Calu3 (cell line): ENCODE measurements at regions not wholly inside any gene's neighbourhood (a gene's known extent, or its start where the extent isn't known, plus 50 kb on each side); places are given as distances from the start of the nearest gene placed in this dataset.

Source experiments
- BruUV-seq: library from RNA; stranded (reverse); fragments of 400-500 nt; replicated peaks from 2 replicates; lab custom pipeline; 2021; lab: Mats Ljungman, UMichigan
- CTCF ChIA-PET: fragments of 300-600 bp; sonication (Branson Sonifier 250); formaldehyde crosslinking; loops from one replicate; lab custom pipeline; 2022; ENCODE audit warnings: antibody characterized with exemption; lab: Charles Lee
- DNase-seq: peaks from one replicate; pipeline ENCODE4 v3.0.0; 2022
- H3K27ac Mint-ChIP-seq: one replicate; pipeline ENCODE4 v1.8.0; 2022; ENCODE audit warnings: mixed read lengths; ENCODE audit not compliant: unreplicated experiment
- H3K27me3 Mint-ChIP-seq: one replicate; pipeline ENCODE4 v1.8.0; 2022; ENCODE audit warnings: mixed read lengths; ENCODE audit not compliant: unreplicated experiment
- H3K36me3 Mint-ChIP-seq: one replicate; pipeline ENCODE4 v1.8.0; 2022; ENCODE audit warnings: mild to moderate bottlenecking, moderate library complexity, mixed read lengths; ENCODE audit not compliant: insufficient read depth, unreplicated experiment
- H3K4me1 Mint-ChIP-seq: one replicate; pipeline ENCODE4 v1.8.0; 2022; ENCODE audit warnings: mild to moderate bottlenecking, low read depth, mixed read lengths; ENCODE audit not compliant: unreplicated experiment
- H3K4me3 Mint-ChIP-seq: one replicate; pipeline ENCODE4 v1.8.0; 2022; ENCODE audit warnings: mild to moderate bottlenecking, low read depth, moderate library complexity, mixed read lengths; ENCODE audit not compliant: unreplicated experiment
- H3K9me3 Mint-ChIP-seq: one replicate; pipeline ENCODE4 v1.8.0; 2022; ENCODE audit warnings: low read depth, mixed read lengths; ENCODE audit not compliant: unreplicated experiment
- CTCF ChIP-seq: fragments of 200-600 bp; IDR thresholded peaks from one replicate; pipeline ENCODE4 v1.8.0; 2022; ENCODE audit warnings: antibody characterized with exemption; ENCODE audit not compliant: unreplicated experiment
- intact Hi-C: fragments of 100-400 bp; cut with micrococcal nuclease; formaldehyde crosslinking; loops from one replicate; pipeline ENCODE4 v1.10.0; 2022; ENCODE audit not compliant: unreplicated experiment

DNA sequence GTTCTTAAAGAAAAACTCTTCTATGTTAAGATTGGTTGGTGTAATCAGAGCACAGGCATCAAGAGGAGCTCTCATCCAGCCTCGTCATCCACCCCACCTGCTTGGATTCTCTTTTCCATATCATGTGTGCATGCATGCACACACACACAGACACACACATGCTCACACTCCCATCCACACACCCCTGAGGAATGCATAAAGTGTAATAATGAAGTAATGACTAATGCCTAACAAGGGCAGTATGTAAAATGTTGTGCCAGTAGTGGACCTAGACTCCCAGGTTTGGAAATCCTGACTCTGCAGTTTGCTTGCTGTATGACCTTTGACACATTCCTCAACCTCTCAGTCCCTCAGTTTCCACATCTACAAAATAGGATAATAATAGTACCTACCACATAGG is 280.0 kb upstream of the ANKRD55 start:
- Mint-ChIP-seq H3K27ac (no peak overlapping the region), H3K4me1 (peaks cover 52% of the 10 kb centered on the region), H3K9me3 (no peaks in the 10 kb centered on the region), H3K36me3 (no peaks in the 10 kb centered on the region), H3K4me3 (no peak overlapping the region), H3K27me3 (no peaks in the 10 kb centered on the region)
- DNase-seq, result no peak
- TF ChIP-seq CTCF, result no peak
- CTCF ChIA-PET, result no interaction called here
- BruUV-seq, result no TSS peak
- intact Hi-C loops, result no loop called here

DNA sequence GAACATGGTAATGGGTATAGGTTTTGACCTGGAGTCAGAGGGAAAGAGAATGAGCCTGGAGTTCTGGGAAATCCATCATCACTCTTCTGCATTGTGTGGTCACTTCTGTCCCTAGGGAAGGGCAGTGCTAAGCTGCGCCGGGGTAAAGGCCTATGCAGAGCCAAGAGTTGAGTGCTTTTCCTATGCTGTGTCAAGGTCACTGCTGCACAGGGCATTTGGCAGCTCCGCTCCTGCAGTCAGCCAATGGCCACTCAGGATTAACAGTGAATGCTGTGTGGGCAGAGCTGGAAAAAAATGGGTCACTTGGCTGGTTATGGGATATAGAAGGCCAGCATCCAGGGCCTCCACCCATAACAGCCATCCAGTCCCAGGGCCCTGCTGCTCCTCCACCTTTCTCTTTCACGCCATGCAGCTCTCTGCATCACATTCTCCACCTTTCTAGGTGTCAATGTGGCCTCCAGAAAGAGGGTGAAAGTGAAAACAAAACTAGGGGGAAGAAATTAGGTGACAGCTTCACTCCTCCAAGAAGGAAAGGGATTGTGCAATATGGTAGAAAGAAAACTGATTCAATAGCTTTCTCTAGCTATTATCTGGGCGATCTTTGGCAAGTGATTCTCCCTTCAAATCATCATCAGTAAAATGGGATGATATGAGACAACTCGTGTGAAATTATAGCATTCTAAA is 279.3 kb upstream of the ANKRD55 start:
- intact Hi-C loops, result no loop called here
- CTCF ChIA-PET, result no interaction called here
- no peak for DNase-seq
- BruUV-seq, result no TSS peak
- no peaks in the 10 kb centered on the region for H3K36me3 Mint-ChIP-seq
- no peaks in the 10 kb centered on the region for H3K27me3 Mint-ChIP-seq
- H3K4me3 Mint-ChIP-seq, result no peak overlapping the region
- H3K4me1 Mint-ChIP-seq, result peaks cover 52% of the 10 kb centered on the region
- no peaks in the 10 kb centered on the region for H3K9me3 Mint-ChIP-seq
- TF ChIP-seq CTCF, result no peak
- no peak overlapping the region for H3K27ac Mint-ChIP-seq

- no peak overlapping the region for H3K4me3 Mint-ChIP-seq
- no peaks in the 10 kb centered on the region for H3K36me3 Mint-ChIP-seq
- no peak for TF ChIP-seq CTCF
- no TSS peak for BruUV-seq
- H3K4me1 Mint-ChIP-seq, result peaks cover 52% of the 10 kb centered on the region
- intact Hi-C loops, result no loop called here
- H3K27ac Mint-ChIP-seq, result no peak overlapping the region
- no peak for DNase-seq
- CTCF ChIA-PET, result no interaction called here
- no peaks in the 10 kb centered on the region for H3K27me3 Mint-ChIP-seq
- no peaks in the 10 kb centered on the region for H3K9me3 Mint-ChIP-seq
These were observed 278.3 kb upstream of the ANKRD55 start for GRCh38 chr5:56511326-56511841.

GRCh38 chr5:56508249-56508648 is 275.1 kb upstream of the ANKRD55 start:
- no peak for DNase-seq
- no peaks in the 10 kb centered on the region for H3K36me3 Mint-ChIP-seq
- H3K9me3 Mint-ChIP-seq, result no peaks in the 10 kb centered on the region
- H3K27me3 Mint-ChIP-seq, result no peaks in the 10 kb centered on the region
- BruUV-seq, result no TSS peak
- CTCF ChIA-PET, result no interaction called here
- TF ChIP-seq CTCF, result no peak
- no peak overlapping the region for H3K4me3 Mint-ChIP-seq
- H3K27ac Mint-ChIP-seq, result no peak overlapping the region
- peaks cover 35% of the 10 kb centered on the region for H3K4me1 Mint-ChIP-seq
- intact Hi-C loops, result no loop called here
